ENCODE measurements at regions not wholly inside any gene's neighbourhood (a gene's known extent, or its start where the extent isn't known, plus 50 kb on each side); places are given as distances from the start of the nearest gene placed in this dataset.

GRCh38 chr1:177490036-177490639 lies 319.4 kb downstream of the BRINP2 start:
- DNase-seq (ENCODE audit: low spot score): no peak
- no peak for TF ChIP-seq CTCF (IDR thresholded peaks at IDR 0.05; ENCODE audit: extremely low read depth, missing control alignments)

GRCh38 chr1:177488722-177489121 lies 318.0 kb downstream of the BRINP2 start:
- no peak for DNase-seq (ENCODE audit: low spot score)
- TF ChIP-seq CTCF (IDR thresholded peaks at IDR 0.05; ENCODE audit: extremely low read depth, missing control alignments): no peak

GRCh38 chr1:177487481-177487880 lies 316.7 kb downstream of the BRINP2 start:
- TF ChIP-seq CTCF (IDR thresholded peaks at IDR 0.05; ENCODE audit: extremely low read depth, missing control alignments): no peak
- DNase-seq (ENCODE audit: low spot score): no peak

- no peak for DNase-seq (ENCODE audit: low spot score)
- no peak for TF ChIP-seq CTCF (IDR thresholded peaks at IDR 0.05; ENCODE audit: extremely low read depth, missing control alignments)
Measured at GRCh38 chr1:177480741-177481305, 310.1 kb downstream of the BRINP2 start.

GRCh38 chr1:177479600-177479999 lies 308.8 kb downstream of the BRINP2 start:
- TF ChIP-seq CTCF (IDR thresholded peaks at IDR 0.05; ENCODE audit: extremely low read depth, missing control alignments): no peak
- DNase-seq (ENCODE audit: low spot score): no peak

- no peak for TF ChIP-seq CTCF (IDR thresholded peaks at IDR 0.05; ENCODE audit: extremely low read depth, missing control alignments)
- no peak for DNase-seq (ENCODE audit: low spot score)
Measured at GRCh38 chr1:177476676-177477075, 305.9 kb downstream of the BRINP2 start.

- no peak for TF ChIP-seq CTCF (IDR thresholded peaks at IDR 0.05; ENCODE audit: extremely low read depth, missing control alignments)
- DNase-seq (ENCODE audit: low spot score): no peak
Measured at GRCh38 chr1:177472567-177472966, 301.8 kb downstream of the BRINP2 start.
